Kasumi-1 (cell line): ENCODE measurements at regions not wholly inside any gene's neighbourhood (a gene's known extent, or its start where the extent isn't known, plus 50 kb on each side); places are given as distances from the start of the nearest gene placed in this dataset.
A peak's percentile ranks its signal among the peaks of the same experiment; 100 is the strongest.
"Not testable (repeated sequence)": the region's sequence is repeated elsewhere in the genome, so short reads cannot be mapped to it uniquely, and the experiment has no call there.

Source experiments
- DNase-seq, 2 experiments: peaks; one replicate each; lab custom pipeline; 2025; lab: John Stamatoyannopoulos, UW

DNA sequence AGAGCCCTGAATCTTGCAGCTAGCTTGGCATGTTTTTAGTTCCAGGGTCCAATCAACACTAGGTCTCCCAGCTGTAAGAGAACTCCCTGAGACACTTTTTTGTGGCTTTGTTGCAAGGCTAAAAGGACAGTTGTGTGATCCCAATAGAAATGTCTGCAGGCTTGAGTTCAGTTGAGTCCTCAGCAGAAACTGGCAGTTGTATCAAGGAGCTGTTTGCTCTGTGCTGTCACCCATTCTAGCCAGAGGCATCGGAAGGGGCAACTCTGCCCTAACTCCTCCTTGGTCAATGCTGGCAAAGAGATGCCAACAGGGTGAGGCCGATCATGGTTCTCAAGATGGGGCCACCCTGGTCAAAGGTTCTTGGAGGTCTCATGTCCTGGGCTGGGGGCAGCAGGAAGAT, 224.1 kb downstream of the BUB3 start:
- DNase-seq: no peak

- no peak for DNase-seq
Observed at GRCh38 chr10:123379156-123379555, 225.0 kb downstream of the BUB3 start.

DNA sequence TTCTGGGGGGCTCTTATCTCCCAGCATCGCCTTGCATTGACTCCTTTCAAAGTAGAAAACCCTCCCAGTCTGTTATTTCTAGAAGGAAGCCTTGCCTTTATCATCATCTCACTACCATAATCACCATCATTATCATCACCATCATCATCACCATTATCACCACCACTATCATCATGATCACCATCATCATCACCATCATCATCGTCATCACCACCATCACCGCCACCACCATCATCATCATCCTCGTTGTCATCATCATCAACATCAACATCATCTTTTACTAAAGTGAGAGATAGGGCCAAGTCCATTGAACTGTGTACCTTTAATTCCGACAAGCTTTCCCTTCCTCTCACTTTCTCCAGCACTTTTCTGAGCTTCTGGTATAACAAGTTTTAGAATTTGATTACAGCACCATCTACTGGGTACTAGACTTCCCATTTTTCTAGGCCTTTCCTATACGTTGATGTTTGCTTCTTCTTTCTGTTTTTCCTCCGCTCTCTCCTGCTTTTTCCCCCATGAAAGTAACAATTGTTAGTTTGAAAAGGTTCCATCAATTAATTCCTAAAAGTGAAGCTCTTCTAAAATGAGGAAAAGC, 226.4 kb downstream of the BUB3 start:
- DNase-seq: peak; percentile 66 to 90

- no peak for DNase-seq
Observed at GRCh38 chr10:123381224-123381623, 227.0 kb downstream of the BUB3 start.

- DNase-seq: no peak
Observed at GRCh38 chr10:123382491-123382890, 228.3 kb downstream of the BUB3 start.

- DNase-seq: no peak
Observed at GRCh38 chr10:123385508-123386080, 231.4 kb downstream of the BUB3 start.

DNA sequence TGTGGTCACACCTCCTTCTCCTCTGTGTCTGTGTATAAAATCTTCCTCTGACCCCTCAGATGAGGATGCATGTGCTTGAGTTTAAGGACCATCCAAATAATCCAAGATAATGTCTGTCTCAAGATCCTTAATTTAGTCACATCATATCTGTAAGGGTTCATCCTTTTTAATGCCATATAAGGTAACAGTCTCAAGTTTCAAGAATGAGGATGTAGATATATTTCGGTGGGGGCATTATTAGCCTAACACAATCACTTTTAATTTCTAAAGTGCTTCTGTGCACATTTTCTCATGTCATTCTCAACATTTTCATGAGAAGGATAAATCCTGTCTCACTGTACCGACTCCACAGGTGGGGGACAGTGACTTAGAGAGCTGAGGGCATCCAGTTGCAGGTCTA, 235.3 kb downstream of the BUB3 start:
- DNase-seq: no peak

- DNase-seq: no peak
Observed at GRCh38 chr10:123390332-123390731, 236.1 kb downstream of the BUB3 start.

- DNase-seq: no peak
Observed at GRCh38 chr10:123390874-123391273, 236.7 kb downstream of the BUB3 start.

- no peak for DNase-seq
Observed at GRCh38 chr10:123391275-123392028, 237.2 kb downstream of the BUB3 start.

- DNase-seq: no peak
Observed at GRCh38 chr10:123392182-123392963, 238.2 kb downstream of the BUB3 start.

DNA sequence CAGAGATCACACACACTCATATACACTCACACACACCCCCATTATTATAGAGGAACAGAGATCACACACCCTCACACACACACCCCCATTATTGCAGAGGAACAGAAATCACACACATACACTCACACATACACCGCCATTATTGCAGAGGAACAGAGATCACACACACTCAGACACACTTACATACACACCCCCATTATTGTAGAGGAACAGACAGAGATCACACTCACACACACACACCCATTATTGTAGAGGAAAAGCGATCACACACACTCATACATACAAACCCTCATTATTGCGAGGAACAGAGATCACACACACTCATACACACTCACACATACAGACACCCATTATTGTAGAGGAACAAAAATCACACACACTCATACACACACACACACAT, 239.0 kb downstream of the BUB3 start:
- no peak for DNase-seq

DNA sequence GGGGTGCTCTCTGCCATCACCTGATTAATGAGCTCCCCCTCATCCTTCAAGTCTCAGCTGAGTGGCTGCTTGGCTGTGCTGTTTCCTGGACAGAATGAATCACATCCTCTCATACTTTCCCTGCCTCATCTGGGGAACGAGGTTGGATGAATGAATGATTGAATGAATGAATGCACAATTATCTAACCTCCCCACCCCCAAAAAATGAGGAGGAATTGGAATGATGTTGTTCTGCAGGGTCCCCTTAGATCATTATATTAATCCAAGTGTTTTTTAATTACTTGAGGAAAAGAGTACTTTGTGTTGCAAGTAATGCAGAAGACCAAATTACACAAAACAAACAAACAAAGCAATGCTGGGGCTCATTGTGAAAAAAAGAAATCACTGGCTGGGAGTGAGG, 240.2 kb downstream of the BUB3 start:
- no peak for DNase-seq

DNA sequence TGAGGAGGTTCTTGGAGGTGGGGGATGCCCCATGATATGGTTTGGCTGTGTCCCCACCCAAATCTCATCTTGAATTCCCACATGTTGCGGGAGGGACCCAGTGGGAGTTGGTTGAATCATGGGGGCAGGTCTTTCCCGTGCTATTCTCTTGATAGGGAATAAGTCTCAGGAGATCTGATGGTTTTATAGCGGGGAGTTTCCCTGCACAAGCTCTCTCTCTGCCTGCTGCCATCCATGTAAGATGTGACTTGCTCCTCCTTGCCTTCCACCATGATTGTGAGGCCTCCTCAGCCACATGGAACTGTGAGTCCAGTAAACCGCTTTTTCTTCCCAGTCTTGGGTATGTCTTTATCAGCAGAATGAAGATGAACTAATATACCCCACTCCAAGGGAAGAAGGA, 241.0 kb downstream of the BUB3 start:
- not testable (repeated sequence) for DNase-seq

- no peak for DNase-seq
Observed at GRCh38 chr10:123395906-123396305, 241.7 kb downstream of the BUB3 start.

GRCh38 chr10:123398180-123398591, 244.0 kb downstream of the BUB3 start:
- no peak for DNase-seq

DNA sequence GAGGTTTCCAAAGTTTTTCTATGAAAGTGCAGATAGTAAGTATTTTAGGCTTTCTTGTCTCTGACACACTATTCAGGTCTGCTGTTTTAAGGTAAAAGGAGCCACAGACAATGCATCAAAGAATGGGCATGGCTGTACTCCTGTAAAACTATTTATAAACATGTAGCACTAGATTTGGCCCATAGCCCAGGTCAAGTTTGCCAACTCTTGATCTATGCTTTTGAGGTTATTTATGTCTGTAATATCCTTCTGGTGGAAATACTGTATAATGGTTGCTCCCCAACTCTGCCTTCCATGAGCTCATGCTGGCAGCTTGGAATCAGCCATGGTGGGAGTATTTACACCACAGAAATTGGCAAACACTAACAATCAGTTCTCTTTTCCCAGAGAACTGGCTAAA, 244.6 kb downstream of the BUB3 start:
- no peak for DNase-seq

DNA sequence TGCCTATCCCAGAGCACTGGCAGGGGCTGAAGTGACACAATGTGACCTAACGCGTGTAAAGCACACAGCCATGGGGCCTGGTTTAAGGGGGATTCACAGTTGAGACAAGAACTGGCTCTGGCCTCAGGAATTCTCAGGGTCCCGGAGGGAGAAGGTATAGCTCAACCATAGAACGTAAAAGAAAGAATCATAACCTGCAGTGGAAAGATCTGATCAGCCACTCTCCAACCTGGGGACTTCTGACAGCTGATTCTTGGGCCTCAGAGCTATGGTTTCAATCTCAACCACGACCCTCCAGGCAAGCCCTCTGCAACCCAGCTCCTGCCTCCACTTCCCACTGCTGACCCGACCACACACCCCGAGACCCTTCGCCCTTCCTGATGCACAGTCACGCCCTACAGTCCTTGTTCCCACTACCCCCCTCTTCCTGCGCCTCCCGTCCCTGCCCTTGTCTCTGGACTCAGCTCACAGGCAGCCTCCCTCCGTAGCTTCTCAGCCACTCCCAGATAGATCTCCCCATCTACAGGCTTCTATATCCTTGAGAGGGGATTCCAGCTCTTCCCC, 245.2 kb downstream of the BUB3 start:
- DNase-seq: no peak

GRCh38 chr10:123402021-123402420, 247.8 kb downstream of the BUB3 start:
- DNase-seq: no peak

- no peak for DNase-seq
Observed at GRCh38 chr10:123402656-123403055, 248.5 kb downstream of the BUB3 start.

DNA sequence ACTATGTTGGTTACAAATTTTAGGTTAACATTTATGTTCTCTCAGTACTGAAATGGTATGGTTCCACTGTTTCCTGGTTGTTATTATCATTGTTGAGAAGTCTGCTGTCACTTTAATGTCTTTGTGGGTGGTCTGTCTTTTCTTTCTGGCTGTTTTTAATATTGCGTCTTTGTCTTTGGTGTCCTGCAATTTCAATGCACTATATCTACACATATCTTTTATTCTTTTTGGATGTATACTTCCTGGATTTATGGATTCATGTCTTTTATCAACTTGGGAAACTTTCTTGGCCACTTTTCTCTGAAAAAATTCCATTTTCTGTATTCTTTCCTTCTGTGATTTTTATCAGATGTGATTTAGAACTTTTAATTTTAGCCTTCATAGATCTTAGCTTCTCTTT, 250.2 kb downstream of the BUB3 start:
- no peak for DNase-seq

DNA sequence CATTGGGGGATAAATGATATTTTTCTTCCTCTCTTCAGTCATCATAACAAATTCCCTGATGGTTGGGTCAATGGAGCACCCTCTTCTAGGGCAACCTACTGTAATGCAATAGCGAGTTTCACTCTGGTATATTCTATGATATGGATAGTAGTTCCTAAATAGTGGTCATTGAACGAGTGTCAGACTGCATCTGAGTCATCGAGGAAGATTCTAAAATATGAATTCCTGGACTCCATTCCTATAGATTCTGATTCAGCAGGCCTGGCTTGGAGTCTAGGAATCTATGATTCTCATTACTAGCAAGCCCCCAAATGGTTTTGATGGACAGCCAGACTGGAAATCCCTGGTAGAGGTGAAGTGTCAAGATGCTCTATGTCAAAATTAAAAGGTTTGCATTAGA, 254.5 kb downstream of the BUB3 start:
- DNase-seq: no peak
